ENCODE measurements at regions not wholly inside any gene's neighbourhood (a gene's known extent, or its start where the extent isn't known, plus 50 kb on each side); places are given as distances from the start of the nearest gene placed in this dataset.

GRCh38 chr14:95025218-95025617 is 132.1 kb downstream of the DICER1 start:
- TF ChIP-seq, protein P1, sequence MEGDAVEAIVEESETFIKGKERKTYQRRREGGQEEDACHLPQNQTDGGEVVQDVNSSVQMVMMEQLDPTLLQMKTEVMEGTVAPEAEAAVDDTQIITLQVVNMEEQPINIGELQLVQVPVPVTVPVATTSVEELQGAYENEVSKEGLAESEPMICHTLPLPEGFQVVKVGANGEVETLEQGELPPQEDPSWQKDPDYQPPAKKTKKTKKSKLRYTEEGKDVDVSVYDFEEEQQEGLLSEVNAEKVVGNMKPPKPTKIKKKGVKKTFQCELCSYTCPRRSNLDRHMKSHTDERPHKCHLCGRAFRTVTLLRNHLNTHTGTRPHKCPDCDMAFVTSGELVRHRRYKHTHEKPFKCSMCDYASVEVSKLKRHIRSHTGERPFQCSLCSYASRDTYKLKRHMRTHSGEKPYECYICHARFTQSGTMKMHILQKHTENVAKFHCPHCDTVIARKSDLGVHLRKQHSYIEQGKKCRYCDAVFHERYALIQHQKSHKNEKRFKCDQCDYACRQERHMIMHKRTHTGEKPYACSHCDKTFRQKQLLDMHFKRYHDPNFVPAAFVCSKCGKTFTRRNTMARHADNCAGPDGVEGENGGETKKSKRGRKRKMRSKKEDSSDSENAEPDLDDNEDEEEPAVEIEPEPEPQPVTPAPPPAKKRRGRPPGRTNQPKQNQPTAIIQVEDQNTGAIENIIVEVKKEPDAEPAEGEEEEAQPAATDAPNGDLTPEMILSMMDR (IDR thresholded peaks at IDR 0.05; ENCODE audit: low read depth, low read length, poor library complexity, severe bottlenecking), result no peak
- no peak for TF ChIP-seq EZH2phosphoT487 (IDR thresholded peaks at IDR 0.05; ENCODE audit: borderline replicate concordance, low read length)

Measured in DOHH2 (cell line).